NCI-H748 treated with DMSO at 0.1 percent for 48 hours (cell line): ENCODE measurements at regions not wholly inside any gene's neighbourhood (a gene's known extent, or its start where the extent isn't known, plus 50 kb on each side); places are given as distances from the start of the nearest gene placed in this dataset.

ENCODE experiments used
- DNase-seq: peaks from one replicate; lab custom pipeline; 2025; lab: John Stamatoyannopoulos, UW

GRCh38 chr2:198414976-198415375 lies 610.6 kb downstream of the PLCL1 start:
- no peak for DNase-seq

DNA sequence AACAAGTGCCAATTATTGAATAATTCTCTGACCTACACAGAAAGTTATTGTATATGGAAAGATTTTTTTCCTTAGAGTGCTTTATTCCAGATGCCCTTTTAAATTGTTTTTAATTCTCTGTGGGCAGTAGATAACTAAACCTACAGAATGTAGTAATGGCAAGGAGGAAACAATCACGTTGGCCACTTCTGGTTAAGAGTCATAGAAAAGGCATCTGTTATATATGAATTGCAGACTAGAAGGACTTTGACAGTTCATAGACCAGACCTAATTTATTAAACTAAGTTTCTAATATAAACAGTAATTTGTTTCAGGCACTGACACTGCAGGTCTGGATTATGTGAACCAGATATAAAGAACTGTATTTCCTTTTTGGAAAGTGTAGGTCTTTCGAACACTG lies 607.5 kb downstream of the PLCL1 start:
- DNase-seq: no peak

GRCh38 chr2:198408171-198408570 lies 603.8 kb downstream of the PLCL1 start:
- no peak for DNase-seq

DNA sequence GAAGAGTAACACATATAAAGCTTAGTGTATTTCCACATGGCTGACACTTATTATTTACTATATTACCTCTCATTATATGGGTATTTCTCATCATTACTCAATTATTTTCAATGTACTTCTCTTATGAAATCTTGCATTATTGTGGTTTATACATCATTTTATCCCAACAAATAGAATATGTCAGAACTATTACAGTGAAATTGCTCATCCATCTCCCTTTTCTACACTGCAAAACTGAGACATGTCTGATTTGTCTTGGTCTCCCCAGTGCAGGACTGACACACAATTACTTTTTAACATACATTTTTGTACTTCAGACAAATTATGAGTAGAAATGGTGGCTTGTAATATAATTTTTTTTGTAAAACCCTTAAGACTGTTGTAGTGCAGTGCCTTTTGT lies 600.9 kb downstream of the PLCL1 start:
- no peak for DNase-seq

DNA sequence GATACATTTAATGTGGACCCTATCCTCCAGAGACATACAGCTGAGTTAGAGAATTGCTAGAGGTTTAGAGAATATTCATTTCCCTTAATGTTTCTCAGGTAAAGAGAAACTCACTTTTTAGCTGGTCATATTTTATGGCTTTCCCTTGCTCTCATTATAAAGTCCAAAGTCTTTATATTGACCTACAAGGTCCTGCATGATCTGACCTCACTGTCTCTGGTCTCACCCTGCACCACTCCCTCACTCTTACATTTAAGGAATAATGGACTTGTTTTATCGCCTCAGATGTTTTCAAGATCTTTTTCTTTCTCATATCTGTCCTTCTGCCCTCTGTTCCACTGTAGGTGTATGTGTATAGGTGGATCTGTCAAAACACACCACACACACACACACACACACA lies 597.3 kb downstream of the PLCL1 start:
- no peak for DNase-seq

- no peak for DNase-seq
These were observed 596.6 kb downstream of the PLCL1 start for GRCh38 chr2:198400999-198401398.

- no peak for DNase-seq
These were observed 589.8 kb downstream of the PLCL1 start for GRCh38 chr2:198394208-198394607.

- DNase-seq: no peak
These were observed 586.3 kb downstream of the PLCL1 start for GRCh38 chr2:198390670-198391069.

- no peak for DNase-seq
These were observed 583.3 kb downstream of the PLCL1 start for GRCh38 chr2:198387677-198388076.

GRCh38 chr2:198385856-198386255 lies 581.5 kb downstream of the PLCL1 start:
- DNase-seq: no peak

DNA sequence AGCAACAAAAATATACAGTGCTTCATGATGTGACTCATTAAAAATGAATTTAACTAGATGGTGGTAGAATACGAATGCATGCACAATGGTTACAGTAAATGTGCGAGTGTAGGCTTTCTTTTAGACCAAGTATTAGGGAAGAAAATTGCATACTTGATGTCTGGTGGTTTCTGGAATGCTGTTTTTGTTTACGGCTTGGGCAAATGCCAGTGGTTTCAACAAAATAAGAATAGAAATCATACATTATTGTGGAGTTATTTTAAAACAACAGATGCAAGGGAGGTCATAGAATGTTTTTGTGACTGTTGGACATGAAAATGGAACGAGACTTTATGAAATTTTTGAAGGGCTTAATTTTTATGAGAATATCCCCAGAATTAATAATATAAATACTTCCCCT lies 580.9 kb downstream of the PLCL1 start:
- DNase-seq: no peak

GRCh38 chr2:198383392-198383791 lies 579.0 kb downstream of the PLCL1 start:
- no peak for DNase-seq

GRCh38 chr2:198382811-198383210 lies 578.4 kb downstream of the PLCL1 start:
- no peak for DNase-seq

- DNase-seq: no peak
These were observed 572.3 kb downstream of the PLCL1 start for GRCh38 chr2:198376677-198377076.

DNA sequence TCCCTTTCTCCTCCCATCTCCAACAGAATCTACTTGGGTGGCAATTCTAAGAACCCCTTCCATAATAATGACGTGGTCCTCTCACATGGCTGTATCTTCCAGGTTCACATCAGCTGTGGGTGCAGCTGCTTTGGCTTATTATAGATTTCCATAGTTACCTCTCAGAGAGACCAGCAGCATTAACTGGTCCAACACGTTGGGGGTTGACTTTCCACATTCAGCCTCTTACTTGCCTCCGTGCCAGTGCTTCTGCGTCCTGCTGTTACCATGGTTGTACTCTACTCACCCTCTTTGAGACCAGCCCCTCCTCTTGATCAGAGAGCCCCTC lies 570.7 kb downstream of the PLCL1 start:
- peak; percentile 31 for DNase-seq

DNA sequence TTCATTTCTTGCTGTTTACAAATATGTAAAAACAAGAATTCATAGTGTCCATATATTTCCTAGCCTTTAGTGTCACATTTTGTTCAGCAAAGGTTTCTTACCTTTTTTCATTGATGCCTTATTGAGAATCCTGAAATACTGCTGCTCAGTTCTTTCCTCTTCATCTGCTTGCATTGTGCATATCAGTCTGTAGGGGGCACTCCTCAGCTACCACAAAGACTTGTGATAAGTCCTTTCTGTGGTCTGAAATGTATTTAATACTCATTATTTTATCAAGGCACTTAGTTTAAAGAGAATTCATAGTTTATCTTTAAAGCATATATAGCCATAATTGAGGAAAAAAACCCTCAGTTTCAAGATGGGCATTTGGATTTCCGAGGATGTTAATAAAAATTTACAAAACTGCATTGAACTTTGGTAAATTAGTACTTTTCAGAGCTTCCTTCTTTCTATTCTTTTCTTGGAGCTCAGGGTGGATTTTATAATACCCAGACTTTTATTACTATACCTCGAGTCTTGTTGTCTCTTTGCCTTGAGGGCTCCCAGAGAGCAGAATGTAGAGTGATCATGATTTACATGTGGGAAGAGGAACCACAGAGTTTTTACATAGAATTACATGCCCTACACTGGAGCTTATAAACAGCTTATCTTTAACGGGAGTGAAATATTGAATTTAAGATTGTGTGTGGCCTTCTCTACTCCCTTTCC lies 570.1 kb downstream of the PLCL1 start:
- peak; percentile 49 for DNase-seq

DNA sequence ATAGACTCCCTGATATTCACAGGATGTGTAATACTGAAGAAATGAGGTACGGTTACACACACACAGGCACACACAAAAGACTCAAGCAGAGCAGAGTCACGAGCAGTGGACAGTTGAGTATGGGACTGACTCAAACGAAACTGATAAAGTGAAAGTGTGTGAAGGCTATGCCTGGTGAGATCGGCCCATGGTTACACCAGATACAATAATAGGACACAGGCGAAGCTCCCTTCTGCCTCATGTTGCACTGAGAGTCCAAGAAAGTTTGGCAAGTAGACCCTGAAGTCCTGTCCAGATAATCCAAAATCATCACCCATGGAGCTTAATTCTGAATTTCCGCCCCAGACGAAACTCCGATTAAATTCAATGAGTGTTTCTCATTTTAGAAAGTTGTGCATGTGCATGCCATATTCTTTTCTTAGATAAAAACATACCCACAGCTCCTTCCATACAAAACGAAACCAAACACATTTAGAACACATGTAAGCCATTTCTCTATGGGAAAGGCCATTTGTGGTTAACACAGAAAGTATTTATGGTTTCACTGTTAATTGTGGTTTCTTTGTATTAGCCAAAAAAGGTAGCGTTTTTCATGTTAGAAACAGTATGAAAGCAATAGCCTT lies 567.6 kb downstream of the PLCL1 start:
- DNase-seq: no peak

DNA sequence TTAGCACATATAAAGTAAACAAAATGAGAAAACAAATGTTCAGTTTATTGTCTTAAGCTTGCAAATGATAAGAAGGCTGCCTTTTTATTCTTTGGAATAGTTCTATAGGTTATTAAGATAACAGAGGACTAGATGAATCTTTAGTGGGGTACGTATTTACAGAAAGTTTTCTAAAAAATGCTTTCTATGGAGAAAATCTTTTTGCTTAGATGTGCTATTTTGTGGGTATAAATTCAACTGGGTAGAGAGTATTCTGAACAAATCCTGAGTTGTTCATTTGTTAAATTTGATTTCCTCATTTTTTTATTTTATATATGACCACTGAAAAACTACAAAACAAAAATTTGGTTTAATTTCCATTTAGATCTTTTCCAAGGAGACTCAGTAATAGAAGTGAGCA lies 566.9 kb downstream of the PLCL1 start:
- DNase-seq: no peak

DNA sequence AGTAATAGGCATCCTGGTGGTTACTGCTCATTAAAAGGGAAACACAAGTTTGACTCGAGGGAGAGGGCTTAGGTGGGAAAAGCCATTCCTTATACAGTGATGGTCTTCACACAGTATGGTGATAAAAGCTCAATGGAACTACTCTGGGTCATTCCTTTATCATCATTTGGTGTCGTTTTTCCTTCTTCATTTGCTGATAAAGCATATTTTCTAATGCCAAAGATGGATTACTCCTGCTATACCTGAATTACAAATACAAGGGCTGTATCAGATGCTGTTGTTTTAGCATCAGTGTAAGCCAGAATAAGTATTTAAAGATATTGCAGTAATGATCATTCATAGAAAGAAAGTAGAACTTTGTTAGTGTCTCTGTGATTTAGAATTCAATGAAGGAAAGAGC lies 563.7 kb downstream of the PLCL1 start:
- DNase-seq: no peak

DNA sequence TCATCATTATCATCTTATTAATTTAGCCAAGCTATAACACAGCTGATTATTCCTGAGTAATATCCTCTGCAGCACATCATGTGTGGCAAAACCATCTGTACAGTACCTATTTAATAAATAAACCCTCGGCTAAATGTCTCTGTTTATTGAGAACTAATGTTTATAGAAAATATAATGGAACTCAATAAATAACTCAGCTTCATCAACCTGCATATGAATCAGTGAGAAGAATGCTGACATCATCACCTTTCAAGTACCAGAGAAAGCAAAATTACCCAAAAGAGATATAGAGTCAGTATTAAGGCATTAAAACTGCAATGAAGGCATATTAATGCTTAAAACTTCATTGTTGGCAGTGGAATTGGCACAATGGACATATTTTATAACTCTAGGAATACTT lies 558.3 kb downstream of the PLCL1 start:
- DNase-seq: no peak

- no peak for DNase-seq
These were observed 554.9 kb downstream of the PLCL1 start for GRCh38 chr2:198359308-198359707.

- DNase-seq: no peak
These were observed 551.8 kb downstream of the PLCL1 start for GRCh38 chr2:198356157-198356556.

DNA sequence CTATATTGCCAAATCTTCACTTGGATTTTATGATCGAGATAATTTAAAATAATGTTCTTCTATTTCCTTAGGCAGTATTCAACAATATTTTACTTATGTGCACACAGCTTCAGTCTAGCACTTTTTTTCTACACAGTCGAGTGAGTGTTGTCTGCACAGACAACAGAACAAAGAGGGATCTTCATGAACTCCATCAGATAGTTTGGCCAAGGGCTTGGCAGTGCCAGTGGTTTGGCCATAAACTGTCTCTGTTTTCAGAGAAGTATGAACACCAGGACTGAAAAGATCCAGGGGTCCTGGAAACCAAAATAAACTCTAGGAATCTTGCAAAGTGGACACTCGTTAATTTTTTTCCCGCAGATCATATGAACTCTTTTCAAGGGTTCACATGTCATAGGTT lies 547.3 kb downstream of the PLCL1 start:
- no peak for DNase-seq

GRCh38 chr2:198347946-198348345 lies 543.6 kb downstream of the PLCL1 start:
- DNase-seq: no peak
